ENCODE measurements at regions not wholly inside any gene's neighbourhood (a gene's known extent, or its start where the extent isn't known, plus 50 kb on each side); places are given as distances from the start of the nearest gene placed in this dataset.

DNA sequence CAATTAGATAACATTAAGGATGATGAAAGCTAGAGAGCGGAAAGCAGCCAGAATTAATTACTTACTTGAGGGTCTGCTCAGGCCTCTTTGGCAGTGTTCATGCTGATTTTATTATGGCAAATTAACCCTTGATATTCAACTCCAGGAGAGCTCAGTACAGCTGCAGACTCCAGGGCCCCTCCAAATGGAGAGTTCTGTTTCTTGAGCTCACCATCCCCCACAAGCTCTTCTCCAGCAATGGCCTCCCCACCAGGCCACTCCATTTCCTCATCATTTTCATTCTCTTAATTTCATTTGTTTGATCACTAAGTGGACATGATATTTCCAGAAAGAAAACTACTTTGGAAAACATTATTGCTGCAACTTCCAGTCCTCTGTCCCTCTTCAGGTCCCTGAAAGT is 513.3 kb upstream of the NOX3 start:
- no peaks in the 10 kb centered on the region for H3K27me3 ChIP-seq (ENCODE audit: insufficient read depth, poor library complexity, severe bottlenecking)
- TF ChIP-seq GABPA (IDR thresholded peaks at IDR 0.05; ENCODE audit: low read depth) = no peak
- TF ChIP-seq, protein P1, sequence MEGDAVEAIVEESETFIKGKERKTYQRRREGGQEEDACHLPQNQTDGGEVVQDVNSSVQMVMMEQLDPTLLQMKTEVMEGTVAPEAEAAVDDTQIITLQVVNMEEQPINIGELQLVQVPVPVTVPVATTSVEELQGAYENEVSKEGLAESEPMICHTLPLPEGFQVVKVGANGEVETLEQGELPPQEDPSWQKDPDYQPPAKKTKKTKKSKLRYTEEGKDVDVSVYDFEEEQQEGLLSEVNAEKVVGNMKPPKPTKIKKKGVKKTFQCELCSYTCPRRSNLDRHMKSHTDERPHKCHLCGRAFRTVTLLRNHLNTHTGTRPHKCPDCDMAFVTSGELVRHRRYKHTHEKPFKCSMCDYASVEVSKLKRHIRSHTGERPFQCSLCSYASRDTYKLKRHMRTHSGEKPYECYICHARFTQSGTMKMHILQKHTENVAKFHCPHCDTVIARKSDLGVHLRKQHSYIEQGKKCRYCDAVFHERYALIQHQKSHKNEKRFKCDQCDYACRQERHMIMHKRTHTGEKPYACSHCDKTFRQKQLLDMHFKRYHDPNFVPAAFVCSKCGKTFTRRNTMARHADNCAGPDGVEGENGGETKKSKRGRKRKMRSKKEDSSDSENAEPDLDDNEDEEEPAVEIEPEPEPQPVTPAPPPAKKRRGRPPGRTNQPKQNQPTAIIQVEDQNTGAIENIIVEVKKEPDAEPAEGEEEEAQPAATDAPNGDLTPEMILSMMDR (IDR thresholded peaks at IDR 0.05; ENCODE audit: insufficient read depth, low read length) = no peak
- TF ChIP-seq REST (IDR thresholded peaks at IDR 0.05; ENCODE audit: insufficient replicate concordance, low read depth) = no peak
- no peak for TF ChIP-seq POLR2AphosphoS5 (IDR thresholded peaks at IDR 0.05; ENCODE audit: low read depth)
- TF ChIP-seq SPI1 (IDR thresholded peaks at IDR 0.05; ENCODE audit: borderline replicate concordance, low read depth) = no peak
- H3K27ac ChIP-seq (replicated peaks) = no peak overlapping the region
- no peak overlapping the region for H3K4me3 ChIP-seq (replicated peaks; ENCODE audit: insufficient read depth, low read length)
- no peak for DNase-seq (ENCODE audit: low read depth in 1 of 2, low spot score in 1 of 2)

GRCh38 chr6:155967322-155967721 is 511.7 kb upstream of the NOX3 start:
- Histone ChIP-seq H3K4me3 (replicated peaks; ENCODE audit: insufficient read depth, low read length) (no peak overlapping the region), H3K27ac (replicated peaks) (no peak overlapping the region), H3K27me3 (ENCODE audit: insufficient read depth, poor library complexity, severe bottlenecking) (no peaks in the 10 kb centered on the region)
- no peak for TF ChIP-seq SPI1 (IDR thresholded peaks at IDR 0.05; ENCODE audit: borderline replicate concordance, low read depth)
- no peak for DNase-seq (ENCODE audit: low read depth in 1 of 2, low spot score in 1 of 2)

DNA sequence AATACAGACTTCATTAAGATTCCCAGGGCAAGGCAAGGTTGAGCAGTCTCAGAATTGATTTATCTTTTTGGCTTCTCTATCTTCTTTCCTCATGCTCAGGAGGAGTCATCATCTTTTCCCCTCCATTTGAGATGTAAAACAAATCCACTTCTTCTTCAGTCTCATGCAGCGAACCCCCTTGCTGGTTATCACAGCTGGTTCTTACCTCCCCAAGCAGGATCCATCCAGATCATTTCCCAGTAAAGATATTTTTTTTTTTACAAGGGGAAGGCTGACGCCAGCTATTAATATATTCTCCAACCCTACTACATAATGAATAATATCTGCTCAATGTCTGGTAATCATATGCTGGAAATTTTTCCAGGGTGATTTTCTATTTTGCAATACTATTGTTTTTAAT is 508.9 kb upstream of the NOX3 start:
- Histone ChIP-seq H3K27me3 (ENCODE audit: insufficient read depth, poor library complexity, severe bottlenecking) (no peaks in the 10 kb centered on the region), H3K27ac (replicated peaks) (no peak overlapping the region), H3K4me3 (replicated peaks; ENCODE audit: insufficient read depth, low read length) (no peak overlapping the region)
- no peak for DNase-seq (ENCODE audit: low read depth in 1 of 2, low spot score in 1 of 2)
- TF ChIP-seq GABPA (IDR thresholded peaks at IDR 0.05; ENCODE audit: low read depth) (no peak), REST (IDR thresholded peaks at IDR 0.05; ENCODE audit: insufficient replicate concordance, low read depth) (no peak), SPI1 (IDR thresholded peaks at IDR 0.05; ENCODE audit: borderline replicate concordance, low read depth) (no peak), POLR2AphosphoS5 (IDR thresholded peaks at IDR 0.05; ENCODE audit: low read depth) (no peak)
- TF ChIP-seq, protein P1 (IDR thresholded peaks at IDR 0.05; ENCODE audit: insufficient read depth, low read length) = no peak

DNA sequence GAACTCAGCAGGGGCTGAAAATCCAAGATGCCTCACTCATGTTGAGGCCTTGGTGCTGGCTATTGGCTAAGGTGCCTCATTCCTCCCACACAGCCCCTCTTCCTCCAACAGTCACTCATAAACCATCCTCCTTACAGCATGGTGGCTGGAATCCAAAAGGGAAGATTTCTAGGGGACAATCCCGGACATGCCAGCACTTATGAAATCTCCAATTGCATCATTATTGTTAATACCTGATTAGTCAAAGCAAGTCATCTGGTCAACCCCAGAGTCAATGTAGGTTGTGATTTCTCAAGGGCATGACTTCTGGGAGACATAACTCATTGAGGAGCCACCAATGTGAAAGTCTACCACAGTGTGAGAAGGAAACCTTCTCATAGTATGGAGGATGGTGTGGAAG is 506.6 kb upstream of the NOX3 start:
- Histone ChIP-seq H3K4me3 (replicated peaks; ENCODE audit: insufficient read depth, low read length) (no peak overlapping the region), H3K27ac (replicated peaks) (no peak overlapping the region), H3K27me3 (ENCODE audit: insufficient read depth, poor library complexity, severe bottlenecking) (no peaks in the 10 kb centered on the region)
- DNase-seq (ENCODE audit: low read depth in 1 of 2, low spot score in 1 of 2) = no peak
- TF ChIP-seq POLR2AphosphoS5 (IDR thresholded peaks at IDR 0.05; ENCODE audit: low read depth) = no peak
- TF ChIP-seq, protein P1 (IDR thresholded peaks at IDR 0.05; ENCODE audit: insufficient read depth, low read length) = no peak
- TF ChIP-seq REST (IDR thresholded peaks at IDR 0.05; ENCODE audit: insufficient replicate concordance, low read depth) = no peak
